Stimulated activated naive CD8-positive, alpha-beta T cell treated with anti-CD3 and anti-CD28 coated beads, Interleukin-15, Interleukin-2, amounts not matched to agents 100 U/mL and 50 U/mL, for 24 hours (primary cell): ENCODE measurements at regions not wholly inside any gene's neighbourhood (a gene's known extent, or its start where the extent isn't known, plus 50 kb on each side); places are given as distances from the start of the nearest gene placed in this dataset.
"Not testable (repeated sequence)": the region's sequence is repeated elsewhere in the genome, so short reads cannot be mapped to it uniquely, and the experiment has no call there.

Experiments
- ATAC-seq: fragments of 150-1000 bp; cut with Tn5 transposase; one replicate; pipeline ENCODE4 v1.10.0; 2021
- DNase-seq: peaks from one replicate; pipeline ENCODE4 v3.0.0; 2021

GRCh38 chr15:60265057-60265456, 132.7 kb downstream of the ANXA2 start:
- DNase-seq (no peak), ATAC-seq (no peak)

- no peak for ATAC-seq
These were observed 125.2 kb downstream of the ANXA2 start for GRCh38 chr15:60272623-60273022.

DNA sequence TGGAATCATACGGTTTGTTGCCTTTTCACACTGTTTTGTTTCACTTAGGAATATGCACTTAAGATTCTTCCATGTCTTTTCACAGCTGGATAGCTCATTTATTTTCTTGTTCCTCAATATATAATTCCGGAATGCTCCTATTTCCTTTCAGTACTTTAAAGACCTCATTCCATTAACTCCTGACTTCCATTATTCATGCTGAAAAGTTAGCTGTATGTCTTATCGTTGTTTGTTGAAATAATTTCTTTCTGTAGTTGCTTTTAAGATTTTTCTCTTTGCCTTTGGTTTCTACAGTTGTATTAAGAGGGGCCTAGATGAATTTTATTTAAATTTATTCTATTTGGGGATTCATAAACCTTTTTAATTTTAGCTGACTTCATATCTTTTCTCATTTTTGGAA, 122.2 kb downstream of the ANXA2 start:
- no peak for ATAC-seq
- DNase-seq = no peak

More at GRCh38 chr15:60272623-60273022, 125.2 kb downstream of the ANXA2 start:
- no peak for DNase-seq

- no peak for DNase-seq
- no peak for ATAC-seq
These were observed 118.9 kb downstream of the ANXA2 start for GRCh38 chr15:60278879-60279278.

DNA sequence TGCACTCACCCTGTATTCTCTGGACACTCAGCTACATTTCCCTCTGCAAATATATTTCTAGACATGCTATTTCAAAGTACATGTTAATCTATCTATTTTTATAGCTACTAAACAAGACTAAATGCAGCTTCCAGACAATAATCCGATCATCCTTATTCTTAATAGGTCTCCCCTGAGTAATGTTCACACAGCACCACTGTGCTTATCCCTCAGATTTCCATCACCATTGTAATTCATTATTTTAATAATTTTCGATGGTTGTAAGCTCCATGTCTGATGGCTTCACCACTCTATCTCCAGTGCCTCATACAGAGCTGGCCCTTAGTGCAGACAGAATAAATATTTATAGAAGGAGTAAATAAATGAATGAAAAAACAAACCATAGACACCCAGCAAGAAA, 117.5 kb downstream of the ANXA2 start:
- ATAC-seq = no peak
- no peak for DNase-seq

- ATAC-seq (no peak), DNase-seq (no peak)
These were observed 113.8 kb downstream of the ANXA2 start for GRCh38 chr15:60283936-60284335.

DNA sequence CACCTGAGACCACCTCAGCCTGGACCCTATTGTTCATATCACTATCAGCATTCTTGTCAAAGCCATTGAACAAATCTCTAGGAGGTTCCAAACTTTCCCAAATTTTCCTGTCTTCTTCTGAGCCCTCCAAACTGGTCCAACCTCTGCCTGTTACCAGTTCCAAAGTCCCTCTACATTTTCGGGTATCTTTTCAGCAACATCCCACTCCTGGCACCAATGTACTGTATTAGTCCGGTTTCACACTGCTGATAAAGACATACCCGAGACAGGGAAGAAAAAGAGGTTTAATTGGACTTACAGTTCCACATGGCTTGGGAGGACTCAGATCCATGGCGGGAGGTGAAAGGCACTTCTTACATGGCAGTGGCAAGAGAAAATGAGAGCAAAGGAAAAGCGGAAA, 101.9 kb downstream of the ANXA2 start:
- not testable (repeated sequence) for DNase-seq, ATAC-seq

DNA sequence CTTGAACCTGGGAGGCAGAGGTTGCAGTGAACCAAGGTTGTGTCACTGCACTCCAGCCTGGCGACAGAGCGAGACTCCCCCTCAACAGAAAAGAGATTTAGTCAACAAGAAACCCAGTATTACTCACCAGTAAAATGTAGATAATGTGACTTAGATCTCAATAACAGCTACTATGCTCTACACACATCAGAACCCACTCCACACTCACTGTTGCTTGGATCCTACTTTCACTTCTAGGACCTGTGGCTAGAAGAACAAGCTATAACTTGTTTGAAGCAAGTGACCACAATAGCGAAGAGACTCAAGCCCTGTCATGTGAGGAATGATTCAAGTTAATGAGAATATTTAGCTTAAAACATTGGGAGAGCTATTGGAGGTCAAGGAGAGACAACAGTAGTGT, 100.7 kb downstream of the ANXA2 start:
- ATAC-seq = no peak
- no peak for DNase-seq
